NCI-H345 treated with DMSO at 0.1 percent for 48 hours (cell line): ENCODE measurements at regions not wholly inside any gene's neighbourhood (a gene's known extent, or its start where the extent isn't known, plus 50 kb on each side); places are given as distances from the start of the nearest gene placed in this dataset.
"Not testable (repeated sequence)": the region's sequence is repeated elsewhere in the genome, so short reads cannot be mapped to it uniquely, and the experiment has no call there.

Experiments
- DNase-seq: peaks from one replicate; lab custom pipeline; 2025; ENCODE audit not compliant: unreplicated experiment; lab: John Stamatoyannopoulos, UW

DNA sequence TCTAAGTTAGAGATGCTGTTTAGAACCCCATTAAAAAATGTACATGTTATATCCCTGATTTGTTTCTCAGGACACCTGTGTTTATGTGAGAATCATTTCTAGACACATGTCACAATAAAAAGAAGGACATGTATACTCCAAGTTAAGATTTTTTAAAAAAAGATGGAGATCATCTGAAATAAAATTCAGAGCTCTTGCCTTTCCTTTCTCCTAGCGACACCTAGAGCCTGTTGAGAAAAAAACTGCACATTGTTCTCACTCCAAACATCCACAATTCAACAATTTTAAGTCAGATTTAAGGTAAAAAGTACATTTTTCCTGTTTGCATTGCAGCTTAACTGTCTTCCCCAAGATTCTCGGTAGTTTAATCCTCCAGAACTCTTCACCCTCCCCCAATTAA lies 171.8 kb downstream of the ATP6V0E2 start:
- DNase-seq, result not testable (repeated sequence)

DNA sequence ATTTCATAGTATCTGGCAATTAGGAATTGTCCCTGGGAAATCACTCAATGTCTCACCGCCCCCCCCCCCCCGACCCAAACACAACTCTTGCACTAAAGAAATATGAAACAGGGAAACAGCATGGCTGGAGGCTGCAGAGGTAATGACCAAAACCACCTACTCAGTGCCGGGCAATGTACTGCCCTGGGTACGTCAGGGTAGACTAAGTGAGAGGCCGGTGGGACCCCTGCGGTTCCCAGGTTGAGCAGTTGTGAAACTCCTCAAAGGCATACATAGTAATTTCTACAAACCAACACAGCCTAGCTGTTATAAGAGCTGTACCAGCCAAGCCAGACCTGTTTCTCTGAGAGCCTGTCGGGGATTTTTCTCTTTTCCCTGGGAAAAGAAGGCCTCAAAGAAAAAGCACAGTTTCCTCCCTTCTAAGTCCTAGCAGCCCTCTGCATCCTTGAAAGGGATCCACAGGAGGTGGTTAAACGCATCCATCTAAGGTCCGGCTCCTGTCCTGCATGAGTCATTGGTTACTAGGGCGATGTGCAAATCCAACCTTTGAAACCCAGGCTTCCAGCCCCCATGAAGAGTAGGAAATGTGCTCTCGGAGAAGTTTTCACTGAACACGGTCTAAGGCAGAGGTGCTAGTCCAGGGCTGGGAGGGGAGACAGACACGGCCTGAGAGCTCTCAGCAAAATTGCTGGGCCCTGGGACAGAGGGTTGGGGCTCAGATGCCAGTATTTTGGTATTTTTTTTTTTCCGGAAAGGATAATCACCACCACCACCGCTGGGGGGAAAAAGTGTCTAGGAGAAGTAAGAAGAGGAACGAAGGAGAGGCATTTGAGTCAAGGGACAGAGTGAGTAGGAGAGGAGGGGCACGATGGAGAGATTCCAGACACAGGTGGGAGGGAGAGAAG lies 172.8 kb downstream of the ATP6V0E2 start:
- DNase-seq, result not testable (repeated sequence)

DNA sequence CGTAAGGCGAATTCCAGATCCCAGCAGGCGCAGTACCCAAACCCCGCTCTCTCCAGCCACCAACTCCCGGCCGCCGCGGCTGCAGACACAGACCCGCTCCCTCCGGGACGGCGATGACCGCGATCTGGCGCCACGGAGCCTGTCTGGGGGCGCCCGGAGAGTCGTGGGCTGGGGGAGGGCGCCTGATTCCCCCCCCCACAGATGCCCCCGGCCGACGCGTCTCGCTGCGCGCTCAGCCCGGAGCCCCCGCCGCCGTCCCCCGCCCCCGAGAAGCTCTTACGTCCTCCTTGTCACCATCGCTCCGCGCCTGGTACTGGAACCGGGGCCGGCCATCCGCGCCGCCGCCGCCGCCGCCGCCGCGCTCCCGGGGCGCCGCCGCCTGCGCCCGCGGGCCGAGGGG lies 173.6 kb downstream of the ATP6V0E2 start:
- not testable (repeated sequence) for DNase-seq

DNA sequence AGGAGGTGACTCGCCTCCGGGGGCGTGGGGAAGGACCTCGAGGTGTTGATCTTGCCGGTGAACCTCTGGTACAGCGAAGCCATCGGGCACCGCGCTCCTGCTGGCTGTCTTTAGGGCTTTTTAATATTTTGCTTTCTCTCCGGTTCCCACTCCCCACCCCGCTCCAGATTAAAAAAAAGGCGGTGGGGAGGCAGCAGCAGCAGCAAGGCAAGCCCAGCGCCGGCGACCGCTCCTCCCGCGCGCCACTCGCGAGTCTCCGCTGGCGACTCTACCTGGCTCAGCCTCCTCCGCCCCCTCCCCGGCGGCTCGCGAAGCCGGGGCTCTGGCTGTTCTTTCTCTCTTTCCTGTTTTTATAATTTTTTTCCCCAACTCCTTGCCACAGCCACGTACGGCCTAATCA lies 174.0 kb downstream of the ATP6V0E2 start:
- not testable (repeated sequence) for DNase-seq

DNA sequence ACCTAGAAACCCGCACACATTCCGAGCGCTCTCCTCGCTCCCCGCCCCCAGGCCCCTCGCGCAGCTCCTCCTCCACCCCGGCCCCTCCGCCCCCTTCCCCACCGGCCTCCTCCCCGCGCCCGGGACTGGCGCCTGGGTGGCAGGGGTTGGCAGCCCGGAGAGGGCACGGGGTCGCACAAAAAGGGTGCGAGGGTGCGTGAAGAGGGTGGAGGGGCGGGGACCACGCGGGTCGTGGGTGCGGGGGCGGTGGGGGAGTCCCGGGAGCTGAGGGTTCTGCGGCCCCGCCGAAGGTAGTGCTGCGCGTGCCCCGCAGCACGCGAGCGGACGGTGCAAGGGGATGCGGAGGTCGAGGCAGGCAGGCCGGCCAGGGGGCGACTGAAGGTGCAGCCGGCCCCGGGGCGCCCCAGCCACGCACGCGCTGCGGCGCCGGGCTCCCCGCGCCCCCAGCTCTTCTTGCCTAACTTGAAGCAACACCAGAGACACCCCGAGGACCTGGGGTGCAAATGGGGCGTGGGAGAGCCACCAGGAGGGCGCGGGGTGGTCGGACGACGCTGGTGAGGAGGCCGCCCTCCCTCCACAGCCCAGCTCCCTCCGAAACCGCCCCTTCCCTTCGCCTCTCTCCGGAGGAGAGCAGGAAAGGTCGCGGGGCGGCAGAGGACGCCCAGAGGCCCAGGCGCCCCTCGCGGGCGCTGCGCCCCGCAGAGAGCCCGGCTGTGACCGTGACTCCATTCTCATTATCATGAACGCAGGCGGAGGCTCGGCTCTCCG lies 174.7 kb downstream of the ATP6V0E2 start:
- not testable (repeated sequence) for DNase-seq

DNA sequence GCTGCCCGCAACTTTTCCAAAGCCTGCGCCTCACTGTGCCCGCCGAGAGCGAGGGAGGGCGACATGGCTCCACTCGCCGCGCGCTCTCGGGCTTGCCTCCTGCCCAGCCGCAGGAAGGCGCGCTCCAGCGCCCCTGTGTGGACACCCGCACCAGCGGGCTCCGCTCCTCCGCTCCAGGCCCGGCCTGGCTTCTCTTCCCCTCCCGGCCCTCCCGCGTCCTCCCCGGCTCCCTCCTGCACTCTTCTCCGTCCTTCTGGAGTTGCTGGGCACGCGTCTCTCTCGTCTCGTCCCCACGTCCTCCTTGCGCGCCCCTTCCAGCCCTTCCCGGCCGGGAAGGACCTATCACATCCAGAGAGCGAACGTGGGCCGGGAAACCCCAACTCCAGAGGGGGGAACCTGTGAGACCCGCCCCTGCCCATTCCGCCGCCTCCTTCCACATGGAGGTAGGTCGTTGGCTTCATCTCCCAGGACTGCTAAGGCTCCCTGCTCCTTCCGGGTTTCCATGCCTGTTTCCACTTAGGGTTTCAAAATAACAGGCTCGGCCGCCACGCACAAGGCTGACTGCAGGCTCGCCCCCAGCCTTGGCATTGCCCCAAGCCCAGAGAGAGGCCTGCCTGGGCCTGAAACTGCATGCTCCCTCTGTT lies 175.4 kb downstream of the ATP6V0E2 start:
- peak; percentile 29 for DNase-seq

DNA sequence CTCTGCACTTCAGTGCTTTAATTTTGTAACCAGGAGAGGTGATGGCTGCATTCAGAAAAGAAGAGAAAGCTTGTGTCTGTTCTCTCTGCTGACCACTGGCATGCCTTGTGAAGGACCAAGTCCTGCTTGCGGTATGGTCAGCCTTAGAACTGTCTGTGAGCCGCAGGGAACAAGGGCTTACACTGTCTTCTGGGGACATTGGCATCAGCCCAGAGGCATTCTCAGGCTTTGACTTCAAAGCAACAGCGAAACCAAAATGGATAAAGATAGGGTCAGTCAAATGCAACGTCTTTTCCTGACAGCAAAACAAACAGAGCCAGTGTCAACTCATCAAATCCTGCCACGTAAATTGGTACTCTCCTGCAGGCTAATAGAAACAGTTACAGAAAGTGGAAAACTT lies 179.6 kb downstream of the ATP6V0E2 start:
- not testable (repeated sequence) for DNase-seq

DNA sequence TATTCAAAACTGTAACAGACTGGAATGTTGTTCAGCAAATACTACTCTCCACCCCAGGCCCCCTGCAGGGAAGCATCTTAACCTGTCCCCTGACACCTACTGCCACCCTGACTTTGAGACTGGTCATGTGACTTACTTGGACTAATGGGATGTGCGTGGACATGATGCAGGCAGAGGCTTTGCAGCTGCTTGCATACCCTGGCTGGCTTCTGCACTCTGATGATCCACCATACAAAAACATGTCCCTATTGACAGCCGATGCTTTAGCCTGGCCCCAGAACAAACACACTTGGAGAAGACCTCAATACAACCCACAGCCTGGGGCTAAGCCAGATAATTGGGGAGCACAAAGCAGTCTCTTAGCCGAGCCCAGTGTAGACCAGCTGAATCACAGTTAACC lies 180.5 kb downstream of the ATP6V0E2 start:
- DNase-seq, result not testable (repeated sequence)

DNA sequence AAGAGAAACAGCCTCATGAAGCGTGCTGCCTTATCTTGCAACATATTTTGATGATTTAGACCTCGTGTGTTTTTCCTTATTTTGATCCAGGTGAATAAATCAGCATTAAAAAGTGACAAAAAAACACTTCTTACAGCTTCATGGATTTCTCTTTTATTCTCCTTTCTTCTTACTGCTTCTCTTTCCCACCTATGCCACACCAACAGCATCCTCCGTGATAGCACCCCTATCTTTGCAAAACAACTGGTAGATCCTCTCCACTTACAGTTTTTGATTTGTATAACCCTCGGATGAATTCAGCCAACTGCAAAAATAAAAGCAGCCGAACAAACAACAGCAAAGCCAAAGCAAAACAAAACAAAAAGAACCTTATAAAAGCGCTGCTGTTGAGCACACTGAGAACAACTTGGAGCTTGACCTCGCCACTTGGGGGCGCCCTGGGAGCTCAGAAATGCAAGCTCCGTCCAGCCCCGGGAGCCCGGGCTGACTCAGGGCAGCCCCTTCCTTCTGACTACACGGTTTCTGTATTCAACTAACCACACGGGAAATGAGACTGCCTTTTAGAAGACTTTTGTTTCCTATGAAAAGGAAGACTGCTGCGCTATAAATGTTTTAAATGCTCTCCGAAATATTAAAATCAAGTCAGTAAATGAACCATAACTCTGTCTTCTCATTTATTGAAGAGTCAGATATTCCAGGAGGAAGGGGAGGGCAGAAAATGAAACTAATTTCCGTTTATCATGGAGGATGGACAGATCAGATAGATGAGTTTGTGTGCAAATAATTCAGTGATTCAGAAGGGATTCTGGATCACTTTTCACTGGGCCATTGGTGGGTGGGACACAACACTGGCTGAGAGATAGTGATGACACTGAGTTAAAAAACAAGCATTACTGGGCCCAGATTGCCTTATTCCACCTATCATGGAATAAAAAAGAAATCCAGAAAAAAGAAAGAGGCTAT lies 186.8 kb downstream of the ATP6V0E2 start:
- DNase-seq, result not testable (repeated sequence)

GRCh38 chr7:150063195-150063594 lies 189.4 kb downstream of the ATP6V0E2 start:
- DNase-seq, result not testable (repeated sequence)

DNA sequence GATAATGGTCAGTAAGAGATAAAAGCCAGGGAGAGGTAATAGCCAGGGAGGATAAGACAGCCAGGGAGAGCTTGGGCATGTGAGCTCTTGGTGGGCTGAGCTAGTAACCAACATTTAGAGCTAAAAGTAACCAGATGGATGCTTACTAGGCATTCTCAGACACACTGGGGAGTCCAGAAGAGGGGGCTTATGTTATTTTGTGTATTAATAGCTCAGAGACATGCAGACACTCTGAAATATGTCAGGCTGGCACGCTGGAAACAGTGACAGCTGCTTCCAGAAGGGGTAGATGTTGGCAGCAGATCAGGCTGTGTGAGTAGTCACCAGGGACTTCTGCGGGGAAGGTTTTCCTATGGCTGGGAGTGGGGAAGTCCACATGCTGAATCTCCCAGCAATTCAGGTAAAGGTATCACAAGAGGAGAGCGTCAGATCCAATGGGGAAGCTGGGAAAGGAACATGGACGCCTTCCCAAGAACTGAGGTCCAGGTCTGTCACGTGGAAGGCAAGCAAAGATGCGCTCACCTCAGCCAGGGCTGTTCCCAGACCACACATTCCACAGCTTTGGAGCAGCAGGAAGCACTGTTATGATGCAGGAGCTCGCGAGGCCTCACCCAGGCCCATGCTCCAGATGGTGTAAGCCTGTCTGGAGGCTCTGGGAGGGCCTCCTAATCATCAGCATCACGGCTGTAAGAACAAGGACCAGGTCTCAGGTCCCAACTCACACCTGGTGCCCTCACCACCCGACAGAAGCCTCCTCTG lies 196.0 kb downstream of the ATP6V0E2 start:
- DNase-seq, result not testable (repeated sequence)

DNA sequence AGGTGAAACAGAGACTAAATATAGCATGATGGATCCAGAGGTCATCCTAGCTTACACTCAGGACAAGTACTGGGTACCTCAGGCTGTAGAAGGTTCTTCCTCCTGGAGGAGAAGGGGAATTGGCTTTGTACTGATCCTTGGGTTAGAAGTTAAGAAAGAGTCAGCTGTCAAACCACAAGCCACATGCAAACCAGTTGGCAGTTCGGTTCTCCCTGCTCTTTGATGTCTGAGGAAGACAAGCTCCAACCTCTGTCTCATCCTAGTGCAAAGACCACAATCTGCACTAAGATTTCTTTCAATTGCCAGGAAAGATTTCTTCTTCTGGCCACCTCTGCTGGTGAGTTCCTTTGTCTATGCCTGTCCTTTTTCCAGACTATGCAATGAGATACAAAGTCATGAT lies 203.8 kb downstream of the ATP6V0E2 start:
- DNase-seq, result not testable (repeated sequence)

DNA sequence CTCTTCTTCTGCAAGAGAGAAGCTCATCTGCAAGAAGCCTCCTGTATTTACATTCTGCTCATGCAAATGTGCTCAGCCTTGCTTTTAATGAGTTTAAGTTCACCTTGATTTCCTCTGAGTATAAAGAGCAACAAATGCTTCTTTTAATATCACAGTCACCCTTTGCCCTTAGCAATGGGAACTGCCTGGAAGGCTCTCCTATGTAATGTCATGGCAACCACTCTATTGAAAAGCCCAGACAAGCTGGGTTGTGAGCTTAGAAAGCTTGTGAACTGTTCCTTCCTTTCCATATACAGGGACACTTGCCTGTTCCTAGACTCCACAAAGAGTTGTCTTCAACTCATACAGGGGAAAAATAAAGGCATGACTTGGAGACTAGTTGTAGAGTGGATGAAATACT lies 208.1 kb downstream of the ATP6V0E2 start:
- DNase-seq, result not testable (repeated sequence)

GRCh38 chr7:150084724-150085123 lies 211.0 kb downstream of the ATP6V0E2 start:
- not testable (repeated sequence) for DNase-seq

- DNase-seq, result not testable (repeated sequence)
These were observed 213.7 kb downstream of the ATP6V0E2 start for GRCh38 chr7:150087478-150087877.

DNA sequence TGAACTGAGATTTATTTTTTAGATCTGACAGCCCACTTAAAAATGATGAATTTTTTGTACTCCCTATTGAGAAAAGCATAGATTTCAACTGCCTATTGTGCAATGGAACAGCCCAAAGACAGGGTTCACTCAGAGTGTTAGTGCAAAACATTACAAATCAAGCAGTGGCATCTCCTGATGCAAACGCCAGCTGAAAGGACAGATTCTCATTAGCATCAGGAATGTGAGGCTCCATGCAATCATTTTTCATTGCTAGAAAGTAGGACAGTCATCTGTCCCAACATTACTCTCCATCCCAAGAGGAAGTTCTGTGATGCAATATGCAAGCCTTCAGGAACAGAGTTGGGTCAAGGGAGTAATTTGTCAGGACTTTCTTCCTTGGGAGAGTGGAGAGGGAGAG lies 215.4 kb downstream of the ATP6V0E2 start:
- not testable (repeated sequence) for DNase-seq

DNA sequence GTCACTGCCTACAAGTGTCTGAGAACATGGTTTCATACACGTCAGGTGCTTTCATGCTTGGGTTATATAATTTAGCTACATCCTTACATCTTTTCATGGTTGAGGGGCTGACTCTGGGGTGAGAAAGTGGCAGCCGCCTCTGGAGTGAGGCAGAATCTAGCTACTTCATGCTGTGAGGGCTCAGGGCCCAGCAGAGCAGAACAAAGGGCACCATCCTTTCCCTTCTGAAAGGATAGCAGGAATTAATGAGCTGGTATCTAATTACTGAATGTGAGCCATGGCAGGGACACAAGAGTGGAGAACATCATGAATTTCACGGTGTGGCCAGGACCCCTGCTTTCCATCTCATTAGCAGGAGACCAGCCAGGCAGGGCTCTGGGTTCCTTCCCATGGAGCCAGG lies 217.0 kb downstream of the ATP6V0E2 start:
- DNase-seq, result peak; percentile 8

DNA sequence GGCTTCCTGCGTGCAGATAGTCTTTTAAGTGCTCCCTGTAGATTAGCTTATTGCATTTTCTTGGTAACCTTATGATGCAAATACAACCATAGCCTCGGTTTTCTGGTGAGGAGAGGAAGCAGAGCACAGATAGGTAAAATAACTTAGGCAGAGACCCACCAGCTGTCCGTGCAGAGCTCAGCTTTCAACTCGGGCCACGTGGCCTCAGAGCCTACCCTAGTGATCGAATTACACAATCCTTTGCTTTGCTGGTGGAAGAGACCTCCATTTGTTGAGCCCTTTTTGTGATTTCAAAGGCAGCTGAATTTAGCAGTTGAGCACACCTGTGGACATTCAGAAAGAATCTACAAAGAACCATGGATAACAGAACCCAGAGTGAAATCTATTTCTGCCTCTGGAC lies 220.1 kb downstream of the ATP6V0E2 start:
- DNase-seq, result not testable (repeated sequence)

DNA sequence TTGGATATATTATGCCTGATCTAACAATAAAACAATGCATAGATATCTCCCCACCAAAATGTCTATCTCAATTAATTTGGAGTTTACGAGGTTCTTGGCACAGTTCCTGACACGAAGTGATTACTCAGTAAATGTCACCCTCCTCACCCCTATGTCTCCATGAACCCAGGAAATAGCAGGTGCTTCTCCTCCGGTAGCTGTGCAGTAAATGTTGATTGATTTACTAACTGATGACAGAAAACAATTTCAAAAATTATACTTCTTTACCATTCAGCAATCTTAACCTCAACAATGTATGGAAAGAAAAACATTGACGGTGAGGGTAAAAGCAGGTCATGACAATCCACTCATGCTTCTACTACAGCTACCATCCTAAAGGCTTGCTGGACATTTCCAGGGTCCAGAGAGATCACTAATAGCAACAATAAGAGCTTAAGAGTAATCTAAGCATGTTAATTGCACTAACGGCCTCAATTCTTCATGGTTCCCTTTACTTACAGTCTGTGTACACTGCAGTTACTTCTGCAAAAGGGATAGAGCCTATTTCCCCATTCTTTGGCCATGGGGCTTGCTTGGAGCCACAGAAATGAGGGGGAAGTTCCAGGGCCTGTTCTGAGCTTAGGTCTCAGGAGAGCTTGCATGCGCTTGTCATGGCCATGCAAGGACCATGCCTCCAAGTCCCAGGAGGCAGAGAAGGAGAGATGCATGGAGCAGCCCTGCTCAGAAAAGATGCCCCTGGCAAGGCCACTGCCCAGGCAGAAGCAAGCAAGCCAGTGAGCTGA lies 222.6 kb downstream of the ATP6V0E2 start:
- not testable (repeated sequence) for DNase-seq
